Psoas muscle (tissue), 7 donors: ENCODE measurements at regions not wholly inside any gene's neighbourhood (a gene's known extent, or its start where the extent isn't known, plus 50 kb on each side); places are given as distances from the start of the nearest gene placed in this dataset.

Experiments used
- ATAC-seq, 4 donors: fragments of 200-7000 bp; cut with Tn5 transposase; one replicate each; pipeline ENCODE4 v1.9.1; 2020; ENCODE audit warnings: moderate library complexity in 3 of 4, mild to moderate bottlenecking in 2 of 4
- DNase-seq, 2 donors: peaks; one replicate each; pipeline ENCODE4 v3.0.0-alpha.2; 2020
- H3K27ac ChIP-seq: fragments of 200-600 bp; one replicate; pipeline ENCODE4 v1.8.0; 2022
- H3K27me3 ChIP-seq, 3 donors: fragments of 200-600 bp in 1 of 3; one replicate each; pipeline versions ENCODE4 v1.6.1 to v1.8.0; 2013 to 2022; ENCODE audit warnings: low read length in 2 of 3, mild to moderate bottlenecking in 2 of 3, moderate library complexity in 1 of 3; ENCODE audit not compliant: insufficient read depth in 3 of 3
- H3K36me3 ChIP-seq, 2 donors: fragments of 200-600 bp in 1 of 2; one replicate each; pipeline versions ENCODE4 v1.6.1 to v1.8.0; 2013 to 2022; ENCODE audit warnings: low read depth in 1 of 2, mild to moderate bottlenecking in 1 of 2, moderate library complexity in 1 of 2; ENCODE audit not compliant: insufficient read depth in 1 of 2
- H3K4me1 ChIP-seq: fragments of 200-600 bp; one replicate; pipeline ENCODE4 v1.8.0; 2022
- H3K4me3 ChIP-seq: fragments of 200-600 bp; one replicate; pipeline ENCODE4 v1.8.0; 2022; ENCODE audit warnings: mild to moderate bottlenecking
- H3K9me3 ChIP-seq: fragments of 200-600 bp; one replicate; pipeline ENCODE4 v1.8.0; 2022
- WGBS, 3 donors: extraction: QIAGEN DNeasy Blood & Tissue Kit; methylation state at CpG; one replicate each; pipeline versions ENCODE4 v1.1.6 to v1.1.7; 2013; 5-methylcytosine and 5-hydroxymethylcytosine counted together
- intact Hi-C, 2 donors: fragments of 100-400 bp; cut with DNase I; formaldehyde crosslinking; loops; one replicate each; pipeline versions ENCODE4 v1.11.0 to v1.14.2; 2022
- TF ChIP-seq, protein P1 (sequence below): fragments of 200-600 bp; IDR thresholded peaks from one replicate; pipeline ENCODE4 v1.8.0; 2022; ENCODE audit warnings: antibody characterized with exemption
- donor health status: healthy with polysubstance abuse.
- donor health status: DM: no; HTN: no; CAD: no; lungs with moderate emphysema.
- donor health status: Bipolar disorder and iron deficiency.
- donor health status: healthy.
- donor health status: DM: yes; HTN: yes; CAD: no.
- donor health status: DM: no; HTN: no; CAD: no.
- donor health status: DM: yes; HTN: yes; CAD: no.

DNA sequence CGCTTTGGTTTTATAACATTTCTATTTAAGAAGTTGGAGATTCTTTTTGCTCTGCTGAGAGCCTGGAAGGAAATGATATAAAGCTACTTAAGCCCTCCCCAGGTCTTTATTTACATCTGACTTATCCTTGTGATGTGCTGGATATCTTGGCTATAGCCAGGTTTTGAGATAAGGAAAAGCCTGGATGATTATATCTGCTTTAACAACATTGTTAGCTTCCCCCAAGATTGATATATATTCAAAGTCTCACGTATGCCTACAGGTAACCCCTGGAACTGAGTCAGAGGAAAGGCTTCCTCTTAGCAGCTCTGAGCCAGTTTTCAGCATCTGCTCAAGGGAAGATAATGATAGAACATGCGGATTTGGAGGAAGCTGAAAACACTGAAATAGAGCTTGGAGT is 61.5 kb upstream of the CRBN start:
- Histone ChIP-seq H3K27ac (no peak overlapping the region), H3K36me3 (no peaks in the 10 kb centered on the region), H3K27me3 (no peaks in the 10 kb centered on the region), H3K4me3 (no peak overlapping the region), H3K4me1 (no peaks in the 10 kb centered on the region), H3K9me3 (no peaks in the 10 kb centered on the region)
- 70 to 79% (median 72%) methylated on average over 3 of the region's 3 CpGs for WGBS, 3 donors
- intact Hi-C loops, result no loop called here
- ATAC-seq, result no peak
- no peak for DNase-seq
- TF ChIP-seq, protein P1, sequence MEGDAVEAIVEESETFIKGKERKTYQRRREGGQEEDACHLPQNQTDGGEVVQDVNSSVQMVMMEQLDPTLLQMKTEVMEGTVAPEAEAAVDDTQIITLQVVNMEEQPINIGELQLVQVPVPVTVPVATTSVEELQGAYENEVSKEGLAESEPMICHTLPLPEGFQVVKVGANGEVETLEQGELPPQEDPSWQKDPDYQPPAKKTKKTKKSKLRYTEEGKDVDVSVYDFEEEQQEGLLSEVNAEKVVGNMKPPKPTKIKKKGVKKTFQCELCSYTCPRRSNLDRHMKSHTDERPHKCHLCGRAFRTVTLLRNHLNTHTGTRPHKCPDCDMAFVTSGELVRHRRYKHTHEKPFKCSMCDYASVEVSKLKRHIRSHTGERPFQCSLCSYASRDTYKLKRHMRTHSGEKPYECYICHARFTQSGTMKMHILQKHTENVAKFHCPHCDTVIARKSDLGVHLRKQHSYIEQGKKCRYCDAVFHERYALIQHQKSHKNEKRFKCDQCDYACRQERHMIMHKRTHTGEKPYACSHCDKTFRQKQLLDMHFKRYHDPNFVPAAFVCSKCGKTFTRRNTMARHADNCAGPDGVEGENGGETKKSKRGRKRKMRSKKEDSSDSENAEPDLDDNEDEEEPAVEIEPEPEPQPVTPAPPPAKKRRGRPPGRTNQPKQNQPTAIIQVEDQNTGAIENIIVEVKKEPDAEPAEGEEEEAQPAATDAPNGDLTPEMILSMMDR, result no peak

GRCh38 chr3:3237979-3238378 is 58.5 kb upstream of the CRBN start:
- TF ChIP-seq, protein P1, result no peak
- no peaks in the 10 kb centered on the region for H3K9me3 ChIP-seq
- no peaks in the 10 kb centered on the region for H3K4me1 ChIP-seq
- ATAC-seq, result no peak
- H3K27ac ChIP-seq, result no peak overlapping the region
- no peaks in the 10 kb centered on the region for H3K36me3 ChIP-seq
- no peak overlapping the region for H3K4me3 ChIP-seq
- intact Hi-C loops, result no loop called here
- H3K27me3 ChIP-seq, result no peaks in the 10 kb centered on the region
- DNase-seq, result no peak
- WGBS, 3 donors, result 75 to 87% (median 81%) methylated on average over 2 of the region's 2 CpGs

DNA sequence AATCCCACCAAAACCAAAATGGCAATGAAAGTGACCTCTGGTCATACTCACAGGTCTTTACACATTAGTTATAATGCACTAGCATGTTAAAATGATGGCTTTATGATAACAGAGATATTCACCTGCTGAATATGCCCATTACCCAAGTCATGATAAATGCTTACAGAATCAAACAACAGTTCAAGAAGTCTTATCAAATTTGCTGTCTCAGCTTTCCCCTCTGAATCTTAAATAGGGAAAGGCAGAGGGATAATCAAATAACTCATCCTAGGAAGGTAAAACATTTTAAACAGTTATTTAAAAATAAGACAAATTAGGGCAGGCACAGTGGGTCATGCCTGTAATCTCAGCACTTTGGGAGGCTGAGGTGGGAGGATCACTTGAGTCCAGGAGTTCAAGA is 52.8 kb upstream of the CRBN start:
- TF ChIP-seq, protein P1, result no peak
- intact Hi-C loops, result no loop called here
- H3K4me3 ChIP-seq, result no peak overlapping the region
- H3K9me3 ChIP-seq, result no peaks in the 10 kb centered on the region
- H3K36me3 ChIP-seq, result no peaks in the 10 kb centered on the region
- DNase-seq (no peak), ATAC-seq (no peak)
- no peak overlapping the region for H3K27ac ChIP-seq
- no peaks in the 10 kb centered on the region for H3K4me1 ChIP-seq
- H3K27me3 ChIP-seq, result no peaks in the 10 kb centered on the region
